ENCODE measurements at regions not wholly inside any gene's neighbourhood (a gene's known extent, or its start where the extent isn't known, plus 50 kb on each side); places are given as distances from the start of the nearest gene placed in this dataset.
"Not testable (repeated sequence)": the region's sequence is repeated elsewhere in the genome, so short reads cannot be mapped to it uniquely, and the experiment has no call there.

DNA sequence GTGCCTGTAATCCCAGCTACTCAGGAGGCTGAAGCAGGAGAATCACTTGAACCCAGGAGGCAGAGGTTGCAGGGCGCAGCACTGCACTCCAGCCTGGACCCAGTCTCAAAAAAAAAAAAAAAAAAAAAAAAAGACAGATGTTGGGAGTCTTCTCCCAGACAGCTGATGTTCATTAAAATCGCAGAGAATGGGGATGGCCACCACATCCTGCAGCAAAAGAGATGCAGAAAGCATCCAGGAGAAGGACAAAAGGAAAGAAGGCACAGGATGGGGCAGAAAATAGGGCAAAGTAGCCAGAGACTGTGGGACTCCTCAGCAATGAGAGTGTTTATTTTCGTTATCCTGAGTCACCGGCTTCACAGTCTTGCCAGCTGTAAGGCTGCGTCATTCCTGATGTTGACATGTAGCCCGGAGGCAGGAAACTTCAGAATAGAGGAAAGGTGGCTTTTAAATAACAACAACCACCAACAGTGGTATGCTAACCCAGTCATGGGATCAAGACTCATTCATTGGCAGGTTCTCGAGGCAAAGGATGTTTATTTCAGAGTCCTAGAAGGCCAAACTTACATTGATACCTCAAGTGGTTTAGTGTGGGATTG lies 149.5 kb upstream of the SVIL start:
- Histone ChIP-seq H3K4me1 (ENCODE audit: control insufficient read depth, insufficient read depth, low read length) (no peaks in the 10 kb centered on the region), H3K9me3 (ENCODE audit: control insufficient read depth, low read length) (no peaks in the 10 kb centered on the region), H3K4me3 (ENCODE audit: insufficient read depth, low read depth, low read length) (no peak overlapping the region), H3K36me3 (ENCODE audit: control insufficient read depth, insufficient read depth, low read length) (no peaks in the 10 kb centered on the region), H3K27ac (ENCODE audit: insufficient read depth, low read depth, low read length, poor library complexity, severe bottlenecking) (no peak overlapping the region), H3K27me3 (ENCODE audit: control insufficient read depth, insufficient read depth, low read length, poor library complexity, severe bottlenecking) (no peaks in the 10 kb centered on the region)
- WGBS, 2 experiments: 44 to 54% methylated on average over 6 to 7 of the region's 7 CpGs

DNA sequence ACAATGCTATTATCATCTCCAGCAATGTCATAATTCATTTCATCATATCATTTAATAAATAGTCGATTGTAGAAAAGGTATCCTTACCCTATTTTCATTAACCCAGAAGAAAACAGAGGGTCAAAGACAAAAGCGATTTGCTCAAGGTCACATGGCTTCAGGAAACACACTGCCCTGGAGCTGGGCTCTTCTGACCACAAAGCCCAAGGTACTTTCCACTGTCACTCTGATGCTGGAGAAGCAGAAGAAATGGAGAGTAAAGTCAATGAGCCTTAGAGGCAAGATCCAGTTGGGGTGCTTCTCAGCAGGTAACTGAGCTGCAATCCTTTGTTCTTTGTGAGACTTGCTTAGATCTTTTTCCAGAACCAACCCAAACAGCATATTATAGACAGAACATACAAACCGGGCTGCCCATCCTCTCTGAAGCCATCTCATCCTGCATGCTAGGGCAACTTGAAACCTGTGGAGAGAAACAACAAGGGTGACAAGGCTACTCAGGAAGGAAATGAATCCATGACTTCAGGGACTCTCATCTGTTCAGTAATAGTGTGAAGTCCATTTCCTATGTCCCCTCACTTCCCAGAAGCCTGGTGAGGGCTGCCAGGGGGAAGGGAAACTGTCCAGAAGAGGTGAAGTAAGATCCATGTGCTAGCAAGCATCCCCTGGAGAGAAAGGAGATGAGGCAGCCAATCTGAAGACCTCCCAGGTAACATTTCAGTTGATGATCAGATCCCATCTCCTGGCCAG lies 148.6 kb upstream of the SVIL start:
- Histone ChIP-seq H3K27ac (ENCODE audit: insufficient read depth, low read depth, low read length, poor library complexity, severe bottlenecking) (no peak overlapping the region), H3K36me3 (ENCODE audit: control insufficient read depth, insufficient read depth, low read length) (no peaks in the 10 kb centered on the region), H3K4me3 (ENCODE audit: insufficient read depth, low read depth, low read length) (no peak overlapping the region), H3K4me1 (ENCODE audit: control insufficient read depth, insufficient read depth, low read length) (no peaks in the 10 kb centered on the region), H3K9me3 (ENCODE audit: control insufficient read depth, low read length) (no peaks in the 10 kb centered on the region), H3K27me3 (ENCODE audit: control insufficient read depth, insufficient read depth, low read length, poor library complexity, severe bottlenecking) (no peaks in the 10 kb centered on the region)
- 91 to 96% methylated on average over 3 of the region's 3 CpGs for WGBS, 2 experiments

DNA sequence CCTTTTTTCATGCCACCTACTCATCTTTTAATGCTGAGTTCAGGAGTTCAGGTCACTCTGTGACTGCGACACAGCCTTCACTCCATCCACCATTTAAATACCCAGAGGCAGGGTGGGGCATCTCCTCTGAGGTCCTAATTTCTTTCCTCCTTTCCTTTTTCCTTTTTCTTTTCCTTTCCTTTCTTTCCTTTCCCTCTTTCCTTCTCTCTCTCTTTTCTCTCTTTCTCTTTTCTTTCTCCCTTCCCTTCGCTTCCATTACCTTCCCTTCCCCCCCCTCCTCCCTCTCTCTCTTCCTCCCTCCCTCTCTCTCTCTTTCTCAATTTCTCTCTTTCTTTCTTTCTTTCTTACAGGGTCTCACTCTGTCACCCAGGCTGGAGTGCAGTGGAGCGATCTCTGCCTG lies 145.9 kb upstream of the SVIL start:
- 76 to 79% methylated on average over 3 of the region's 3 CpGs for WGBS, 2 experiments
- H3K27me3 ChIP-seq (ENCODE audit: control insufficient read depth, insufficient read depth, low read length, poor library complexity, severe bottlenecking): no peaks in the 10 kb centered on the region
- H3K36me3 ChIP-seq (ENCODE audit: control insufficient read depth, insufficient read depth, low read length): no peaks in the 10 kb centered on the region

DNA sequence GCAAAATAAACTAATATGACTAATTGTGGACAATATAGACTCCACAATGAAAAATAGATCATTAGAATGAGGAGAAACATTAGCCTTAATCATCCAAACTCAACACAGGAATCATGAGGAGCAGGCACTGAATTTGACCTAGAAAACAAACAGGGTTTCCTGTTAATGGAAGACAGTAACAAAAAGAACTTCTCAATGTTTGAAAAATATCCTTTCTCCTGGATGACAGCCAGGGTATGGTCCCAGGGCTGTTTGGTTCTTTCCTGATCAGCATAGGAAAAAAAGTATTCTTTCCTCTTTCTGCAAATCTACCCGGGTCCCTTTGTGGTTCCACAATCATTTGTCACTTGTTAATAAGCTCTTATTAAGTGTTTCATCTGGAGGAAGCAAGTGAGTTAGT lies 145.3 kb upstream of the SVIL start:
- Histone ChIP-seq H3K27ac (ENCODE audit: insufficient read depth, low read depth, low read length, poor library complexity, severe bottlenecking) (no peak overlapping the region), H3K4me1 (ENCODE audit: control insufficient read depth, insufficient read depth, low read length) (no peaks in the 10 kb centered on the region)
- 50 to 80% methylated on average over 1 of the region's 1 CpG for WGBS, 2 experiments

More for the DNA sequence above, 145.9 kb upstream of the SVIL start:
- no peaks in the 10 kb centered on the region for H3K4me1 ChIP-seq (ENCODE audit: control insufficient read depth, insufficient read depth, low read length)
- no peak overlapping the region for H3K4me3 ChIP-seq (ENCODE audit: insufficient read depth, low read depth, low read length)
- H3K9me3 ChIP-seq (ENCODE audit: control insufficient read depth, low read length): no peaks in the 10 kb centered on the region
- no peak overlapping the region for H3K27ac ChIP-seq (ENCODE audit: insufficient read depth, low read depth, low read length, poor library complexity, severe bottlenecking)

DNA sequence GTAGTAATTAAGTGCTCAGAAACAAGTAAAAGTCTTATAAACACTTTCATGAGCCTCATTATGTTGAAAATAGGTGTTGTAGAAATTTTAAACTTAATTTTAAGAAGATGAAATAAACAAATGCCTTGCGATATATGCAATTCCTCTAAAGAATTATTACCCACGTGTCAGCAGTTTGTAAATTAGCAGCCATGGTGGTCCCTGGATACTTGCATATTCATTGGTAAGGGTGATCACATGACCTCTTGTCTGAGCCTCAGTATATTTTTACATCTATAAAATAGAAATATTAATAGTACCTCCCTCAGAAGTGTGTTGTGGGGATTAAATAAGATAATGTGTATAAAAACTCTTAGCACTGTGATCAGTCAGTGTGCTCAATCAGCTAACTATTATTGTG lies 141.5 kb upstream of the SVIL start:
- Histone ChIP-seq H3K36me3 (ENCODE audit: control insufficient read depth, insufficient read depth, low read length) (no peaks in the 10 kb centered on the region), H3K4me1 (ENCODE audit: control insufficient read depth, insufficient read depth, low read length) (no peaks in the 10 kb centered on the region), H3K27ac (ENCODE audit: insufficient read depth, low read depth, low read length, poor library complexity, severe bottlenecking) (no peak overlapping the region), H3K4me3 (ENCODE audit: insufficient read depth, low read depth, low read length) (no peak overlapping the region), H3K9me3 (ENCODE audit: control insufficient read depth, low read length) (no peaks in the 10 kb centered on the region), H3K27me3 (ENCODE audit: control insufficient read depth, insufficient read depth, low read length, poor library complexity, severe bottlenecking) (no peaks in the 10 kb centered on the region)
- 85 to 89% methylated on average over 2 of the region's 2 CpGs for WGBS, 2 experiments

More for the DNA sequence above, 145.3 kb upstream of the SVIL start:
- Histone ChIP-seq H3K27me3 (ENCODE audit: control insufficient read depth, insufficient read depth, low read length, poor library complexity, severe bottlenecking) (no peaks in the 10 kb centered on the region), H3K4me3 (ENCODE audit: insufficient read depth, low read depth, low read length) (no peak overlapping the region), H3K9me3 (ENCODE audit: control insufficient read depth, low read length) (no peaks in the 10 kb centered on the region), H3K36me3 (ENCODE audit: control insufficient read depth, insufficient read depth, low read length) (no peaks in the 10 kb centered on the region)

DNA sequence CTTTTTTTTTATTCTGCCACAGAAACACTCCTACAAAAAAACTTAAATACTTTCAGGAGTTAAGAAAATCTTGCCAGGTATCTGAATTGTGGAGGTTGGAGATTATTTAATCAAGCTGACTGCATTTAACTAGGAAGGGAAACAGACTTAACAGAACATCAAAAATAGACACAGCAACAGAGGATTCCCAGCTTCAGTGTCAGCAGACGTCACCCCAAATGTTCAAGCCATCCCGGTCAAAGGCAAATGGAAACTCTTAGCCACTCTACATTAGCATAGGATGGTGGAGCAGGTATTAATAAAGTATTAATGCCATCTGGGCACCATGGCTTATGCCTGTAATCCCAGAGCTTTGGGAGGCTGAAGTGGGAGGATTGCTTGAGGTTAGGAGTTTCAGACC lies 139.7 kb upstream of the SVIL start:
- H3K27ac ChIP-seq (ENCODE audit: insufficient read depth, low read depth, low read length, poor library complexity, severe bottlenecking): no peak overlapping the region
- no peaks in the 10 kb centered on the region for H3K36me3 ChIP-seq (ENCODE audit: control insufficient read depth, insufficient read depth, low read length)
- no peaks in the 10 kb centered on the region for H3K27me3 ChIP-seq (ENCODE audit: control insufficient read depth, insufficient read depth, low read length, poor library complexity, severe bottlenecking)
- no peaks in the 10 kb centered on the region for H3K4me1 ChIP-seq (ENCODE audit: control insufficient read depth, insufficient read depth, low read length)
- no peaks in the 10 kb centered on the region for H3K9me3 ChIP-seq (ENCODE audit: control insufficient read depth, low read length)
- H3K4me3 ChIP-seq (ENCODE audit: insufficient read depth, low read depth, low read length): no peak overlapping the region
- 96 to 98% methylated on average over 2 of the region's 2 CpGs for WGBS, 2 experiments

DNA sequence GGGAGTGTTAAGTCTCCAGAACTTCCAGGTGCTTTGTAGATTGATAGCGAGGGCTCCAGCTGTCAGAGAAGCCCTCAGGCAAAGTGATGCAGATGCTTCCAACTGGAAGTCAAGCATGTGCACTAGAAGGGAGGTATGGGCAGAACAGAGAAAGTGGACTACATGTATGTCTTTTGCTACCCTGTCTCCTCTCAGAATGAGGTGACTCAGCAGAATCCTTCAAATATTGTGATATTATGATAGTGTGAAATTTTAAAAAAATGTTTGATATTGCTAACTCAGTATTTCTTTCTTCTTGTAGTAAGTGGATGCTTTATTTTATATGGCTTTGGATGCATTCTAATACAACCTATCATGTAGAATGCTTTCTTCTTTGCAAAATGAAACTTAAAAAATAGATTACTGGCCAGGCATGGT lies 138.9 kb upstream of the SVIL start:
- Histone ChIP-seq H3K36me3 (ENCODE audit: control insufficient read depth, insufficient read depth, low read length) (no peaks in the 10 kb centered on the region), H3K27me3 (ENCODE audit: control insufficient read depth, insufficient read depth, low read length, poor library complexity, severe bottlenecking) (no peaks in the 10 kb centered on the region), H3K4me1 (ENCODE audit: control insufficient read depth, insufficient read depth, low read length) (no peaks in the 10 kb centered on the region), H3K9me3 (ENCODE audit: control insufficient read depth, low read length) (no peaks in the 10 kb centered on the region), H3K4me3 (ENCODE audit: insufficient read depth, low read depth, low read length) (no peak overlapping the region), H3K27ac (ENCODE audit: insufficient read depth, low read depth, low read length, poor library complexity, severe bottlenecking) (no peak overlapping the region)
- WGBS, 2 experiments: 93 to 97% methylated on average over 1 of the region's 1 CpG

DNA sequence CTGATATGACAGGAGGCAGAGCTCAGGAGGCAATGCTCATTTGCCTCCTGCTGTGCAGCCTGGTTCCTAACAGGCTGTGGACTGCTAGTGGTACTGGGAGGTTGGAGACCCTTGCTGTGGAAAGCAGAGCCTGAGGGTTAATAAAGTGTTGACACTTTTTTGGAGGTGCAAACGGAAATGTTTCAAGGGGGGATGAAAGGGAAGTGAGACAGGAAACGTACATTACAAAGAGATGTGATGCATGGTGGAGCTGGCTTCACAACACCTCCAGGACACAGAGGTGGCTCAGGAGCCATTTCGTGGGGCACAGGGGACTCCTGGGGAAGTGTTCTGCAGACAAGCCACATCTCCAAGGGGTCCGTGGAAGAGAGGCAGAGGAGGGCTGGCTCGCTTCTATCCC lies 137.6 kb upstream of the SVIL start:
- Histone ChIP-seq H3K4me1 (ENCODE audit: control insufficient read depth, insufficient read depth, low read length) (no peaks in the 10 kb centered on the region), H3K4me3 (ENCODE audit: insufficient read depth, low read depth, low read length) (no peak overlapping the region), H3K27ac (ENCODE audit: insufficient read depth, low read depth, low read length, poor library complexity, severe bottlenecking) (no peak overlapping the region), H3K36me3 (ENCODE audit: control insufficient read depth, insufficient read depth, low read length) (no peaks in the 10 kb centered on the region), H3K9me3 (ENCODE audit: control insufficient read depth, low read length) (no peaks in the 10 kb centered on the region), H3K27me3 (ENCODE audit: control insufficient read depth, insufficient read depth, low read length, poor library complexity, severe bottlenecking) (no peaks in the 10 kb centered on the region)
- whole genome bisulfite sequencing, 2 experiments: 84 to 85% methylated on average over 5 of the region's 5 CpGs

DNA sequence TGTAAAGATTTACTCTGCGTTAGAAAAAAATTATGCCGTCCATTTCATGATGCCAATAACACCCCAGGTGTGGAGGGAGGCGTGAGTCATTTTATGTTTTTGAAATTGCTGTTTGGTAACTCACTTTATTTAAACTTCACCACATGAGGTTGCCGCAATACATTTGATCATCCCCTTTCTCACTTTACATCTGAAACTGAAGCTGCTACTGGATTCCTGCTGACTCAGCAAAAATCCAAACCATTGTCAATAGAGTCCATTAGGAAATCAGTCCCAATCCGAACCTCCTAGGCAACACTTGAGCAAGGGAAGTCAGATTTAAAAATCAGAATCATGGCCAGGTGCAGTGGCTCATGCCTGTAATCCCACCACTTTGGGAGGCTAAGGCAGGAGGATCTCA lies 136.6 kb upstream of the SVIL start:
- Histone ChIP-seq H3K4me3 (ENCODE audit: insufficient read depth, low read depth, low read length) (no peak overlapping the region), H3K36me3 (ENCODE audit: control insufficient read depth, insufficient read depth, low read length) (no peaks in the 10 kb centered on the region), H3K9me3 (ENCODE audit: control insufficient read depth, low read length) (no peaks in the 10 kb centered on the region), H3K4me1 (ENCODE audit: control insufficient read depth, insufficient read depth, low read length) (no peaks in the 10 kb centered on the region), H3K27me3 (ENCODE audit: control insufficient read depth, insufficient read depth, low read length, poor library complexity, severe bottlenecking) (no peaks in the 10 kb centered on the region), H3K27ac (ENCODE audit: insufficient read depth, low read depth, low read length, poor library complexity, severe bottlenecking) (no peak overlapping the region)
- 91 to 95% methylated on average over 4 to 5 of the region's 5 CpGs for WGBS, 2 experiments

DNA sequence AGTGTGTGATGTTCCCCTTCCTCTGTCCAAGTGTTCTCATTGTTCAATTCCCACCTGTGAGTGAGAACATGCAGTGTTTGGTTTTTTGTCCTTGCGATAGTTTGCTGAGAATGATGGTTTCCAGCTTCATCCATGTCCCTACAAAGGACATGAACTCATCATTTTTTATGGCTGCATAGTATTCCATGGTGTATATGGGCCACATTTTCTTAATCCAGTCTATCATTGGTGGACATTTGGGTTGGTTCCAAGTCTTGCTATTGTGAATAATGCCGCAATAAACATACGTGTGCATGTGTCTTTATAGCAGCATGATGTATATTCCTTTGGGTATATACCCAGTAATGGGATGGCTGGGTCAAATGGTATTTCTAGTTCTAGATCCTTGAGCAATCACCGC lies 134.5 kb upstream of the SVIL start:
- H3K9me3 ChIP-seq (ENCODE audit: control insufficient read depth, low read length); H3K27me3 ChIP-seq (ENCODE audit: control insufficient read depth, insufficient read depth, low read length, poor library complexity, severe bottlenecking): not testable (repeated sequence)

More for the DNA sequence above, 134.5 kb upstream of the SVIL start:
- H3K36me3 ChIP-seq (ENCODE audit: control insufficient read depth, insufficient read depth, low read length); H3K4me1 ChIP-seq (ENCODE audit: control insufficient read depth, insufficient read depth, low read length); H3K27ac ChIP-seq (ENCODE audit: insufficient read depth, low read depth, low read length, poor library complexity, severe bottlenecking); H3K4me3 ChIP-seq (ENCODE audit: insufficient read depth, low read depth, low read length): not testable (repeated sequence)
- WGBS, 2 experiments: 90 to 95% methylated on average over 3 of the region's 4 CpGs

All from ectodermal cell (in vitro differentiated cells).